OCI-LY3 (cell line): ENCODE measurements at regions not wholly inside any gene's neighbourhood (a gene's known extent, or its start where the extent isn't known, plus 50 kb on each side); places are given as distances from the start of the nearest gene placed in this dataset.

ENCODE experiments used
- H2AFZ ChIP-seq: fragments of 200-600, 300-600 bp; shearing (Covaris generic); 2 replicates; pipeline ENCODE4 v1.6.0; 2014; ENCODE audit warnings: antibody characterized with exemption, low read depth, low read length
- H3K27ac ChIP-seq: fragments of 200-600, 300-600 bp; sonication (generic); 2 replicates; pipeline ENCODE4 v1.5.1; 2014; ENCODE audit warnings: mild to moderate bottlenecking, low read length, moderate library complexity, mixed read lengths
- H3K27me3 ChIP-seq: fragments of 200-600, 300-600 bp; sonication (generic); 2 replicates; pipeline ENCODE4 v1.6.1; 2014; ENCODE audit warnings: low read depth, low read length, mixed read lengths
- H3K36me3 ChIP-seq: fragments of 200-600, 300-600 bp; sonication (generic); replicated peaks from 2 replicates; pipeline ENCODE3; 2014; ENCODE audit warnings: low read depth, low read length, mixed read lengths
- H3K4me1 ChIP-seq: fragments of 300-600, 200-600 bp; sonication (generic); 2 replicates; pipeline ENCODE4 v1.6.1; 2014; ENCODE audit warnings: low read length, mixed read lengths
- H3K4me2 ChIP-seq: fragments of 200-600, 300-600 bp; sonication (generic); 2 replicates; pipeline ENCODE4 v1.6.1; 2014; ENCODE audit warnings: low read length, mixed read lengths
- H3K4me3 ChIP-seq: fragments of 300-600, 200-600 bp; sonication (generic); 2 replicates; pipeline ENCODE4 v1.5.1; 2014; ENCODE audit warnings: antibody characterized with exemption, mild to moderate bottlenecking, low read length, moderate library complexity
- H3K79me2 ChIP-seq: fragments of 300-600, 200-600 bp; shearing (Covaris generic); 2 replicates; pipeline ENCODE4 v1.6.1; 2014; ENCODE audit warnings: mild to moderate bottlenecking, low read length, mixed read lengths
- H3K9ac ChIP-seq: fragments of 300-600, 200-600 bp; shearing (Covaris generic); 2 replicates; pipeline ENCODE4 v1.6.0; 2014; ENCODE audit warnings: mild to moderate bottlenecking, low read length, moderate library complexity
- H3K9me3 ChIP-seq: fragments of 200-600, 300-600 bp; shearing (Covaris generic); 2 replicates; pipeline ENCODE4 v1.6.1; 2014; ENCODE audit warnings: low read length, mixed read lengths; ENCODE audit not compliant: insufficient read depth
- H4K20me1 ChIP-seq: fragments of 200-600, 300-600 bp; sonication (generic); 2 replicates; pipeline ENCODE4 v1.6.1; 2016; ENCODE audit warnings: low read length, mixed read lengths; ENCODE audit not compliant: insufficient read depth
- EZH2phosphoT487 ChIP-seq: fragments of 200-600 bp; shearing (Covaris generic); IDR thresholded peaks from 2 replicates; pipeline ENCODE4 v1.6.1; 2018; ENCODE audit warnings: antibody characterized with exemption, mixed run types, low read depth
- TF ChIP-seq, protein P1 (sequence below): fragments of 200-600, 300-600 bp; sonication (generic); IDR thresholded peaks from 2 replicates; pipeline ENCODE4 v1.5.1; 2014; ENCODE audit warnings: antibody characterized with exemption, low read length, low read depth

- H3K9me3 ChIP-seq: no peaks in the 10 kb centered on the region
- H4K20me1 ChIP-seq: no peaks in the 10 kb centered on the region
- no peaks in the 10 kb centered on the region for H3K79me2 ChIP-seq
These were observed 78.5 kb downstream of the MAIP1 start for GRCh38 chr2:200033929-200034328.

DNA sequence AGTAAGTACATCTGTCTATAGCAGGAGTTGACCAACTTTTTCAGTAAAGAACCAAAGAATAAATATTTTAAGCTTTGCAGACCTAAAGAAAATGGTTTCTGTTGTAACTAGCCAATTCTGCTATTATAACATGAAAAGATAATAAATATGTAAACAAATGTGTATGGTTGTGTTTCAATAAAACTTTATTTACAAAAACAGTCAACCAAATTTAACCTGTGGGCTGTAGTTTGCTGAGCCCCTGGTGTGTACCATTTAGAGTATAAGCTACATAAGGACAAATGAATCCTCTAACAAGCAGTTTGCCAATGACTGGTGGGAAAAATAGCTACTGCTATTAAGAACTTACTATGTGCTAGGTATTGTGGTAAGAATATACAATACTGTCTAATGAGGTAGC, 79.4 kb downstream of the MAIP1 start:
- Histone ChIP-seq H3K27ac (no peak overlapping the region), H2AFZ (no peak overlapping the region), H4K20me1 (no peaks in the 10 kb centered on the region), H3K9ac (no peak overlapping the region), H3K79me2 (no peaks in the 10 kb centered on the region), H3K4me1 (no peaks in the 10 kb centered on the region), H3K4me3 (no peak overlapping the region), H3K27me3 (no peaks in the 10 kb centered on the region), H3K36me3 (no peaks in the 10 kb centered on the region), H3K4me2 (no peak overlapping the region), H3K9me3 (no peaks in the 10 kb centered on the region)
- TF ChIP-seq, protein P1, sequence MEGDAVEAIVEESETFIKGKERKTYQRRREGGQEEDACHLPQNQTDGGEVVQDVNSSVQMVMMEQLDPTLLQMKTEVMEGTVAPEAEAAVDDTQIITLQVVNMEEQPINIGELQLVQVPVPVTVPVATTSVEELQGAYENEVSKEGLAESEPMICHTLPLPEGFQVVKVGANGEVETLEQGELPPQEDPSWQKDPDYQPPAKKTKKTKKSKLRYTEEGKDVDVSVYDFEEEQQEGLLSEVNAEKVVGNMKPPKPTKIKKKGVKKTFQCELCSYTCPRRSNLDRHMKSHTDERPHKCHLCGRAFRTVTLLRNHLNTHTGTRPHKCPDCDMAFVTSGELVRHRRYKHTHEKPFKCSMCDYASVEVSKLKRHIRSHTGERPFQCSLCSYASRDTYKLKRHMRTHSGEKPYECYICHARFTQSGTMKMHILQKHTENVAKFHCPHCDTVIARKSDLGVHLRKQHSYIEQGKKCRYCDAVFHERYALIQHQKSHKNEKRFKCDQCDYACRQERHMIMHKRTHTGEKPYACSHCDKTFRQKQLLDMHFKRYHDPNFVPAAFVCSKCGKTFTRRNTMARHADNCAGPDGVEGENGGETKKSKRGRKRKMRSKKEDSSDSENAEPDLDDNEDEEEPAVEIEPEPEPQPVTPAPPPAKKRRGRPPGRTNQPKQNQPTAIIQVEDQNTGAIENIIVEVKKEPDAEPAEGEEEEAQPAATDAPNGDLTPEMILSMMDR: no peak
- TF ChIP-seq EZH2phosphoT487: no peak

More at GRCh38 chr2:200033929-200034328, 78.5 kb downstream of the MAIP1 start:
- Histone ChIP-seq H2AFZ (no peak overlapping the region), H3K4me3 (no peak overlapping the region), H3K27ac (no peak overlapping the region), H3K4me1 (no peaks in the 10 kb centered on the region), H3K9ac (no peak overlapping the region), H3K36me3 (no peaks in the 10 kb centered on the region), H3K27me3 (no peaks in the 10 kb centered on the region), H3K4me2 (no peak overlapping the region)
- TF ChIP-seq, protein P1: no peak
- TF ChIP-seq EZH2phosphoT487: no peak

- Histone ChIP-seq H3K9me3 (no peaks in the 10 kb centered on the region), H3K27ac (no peak overlapping the region), H3K36me3 (no peaks in the 10 kb centered on the region), H3K4me1 (no peaks in the 10 kb centered on the region), H4K20me1 (no peaks in the 10 kb centered on the region), H2AFZ (no peak overlapping the region), H3K79me2 (no peaks in the 10 kb centered on the region), H3K9ac (no peak overlapping the region), H3K27me3 (no peaks in the 10 kb centered on the region), H3K4me2 (no peak overlapping the region), H3K4me3 (no peak overlapping the region)
- no peak for TF ChIP-seq EZH2phosphoT487
- TF ChIP-seq, protein P1: no peak
These were observed 84.6 kb downstream of the MAIP1 start for GRCh38 chr2:200039724-200040650.

DNA sequence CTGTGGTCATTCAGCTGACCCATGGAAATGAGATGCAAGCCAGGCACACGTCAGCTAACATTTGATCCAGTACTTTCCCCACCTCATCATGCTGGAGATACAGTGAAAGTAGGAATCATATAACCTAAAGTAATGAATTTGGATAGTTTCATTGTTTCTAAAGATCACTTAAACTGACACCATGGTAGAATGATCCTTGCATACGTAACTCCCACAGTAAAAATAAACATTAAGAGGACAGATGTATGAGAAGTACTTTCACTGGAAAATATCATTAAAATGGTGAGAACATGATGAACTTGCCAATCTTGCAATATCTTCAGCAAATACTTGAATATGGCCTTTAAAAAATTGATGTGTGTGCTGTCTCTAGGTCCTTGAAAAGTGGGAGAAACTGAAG, 85.4 kb downstream of the MAIP1 start:
- no peaks in the 10 kb centered on the region for H4K20me1 ChIP-seq
- no peak for TF ChIP-seq EZH2phosphoT487
- TF ChIP-seq, protein P1: no peak

More for the DNA sequence above, 85.4 kb downstream of the MAIP1 start:
- Histone ChIP-seq H3K27me3 (no peaks in the 10 kb centered on the region), H2AFZ (no peak overlapping the region), H3K9me3 (no peaks in the 10 kb centered on the region), H3K79me2 (no peaks in the 10 kb centered on the region), H3K9ac (no peak overlapping the region), H3K4me3 (no peak overlapping the region), H3K36me3 (no peaks in the 10 kb centered on the region), H3K27ac (no peak overlapping the region), H3K4me2 (no peak overlapping the region), H3K4me1 (no peaks in the 10 kb centered on the region)
